BJ (cell line): ENCODE measurements at regions not wholly inside any gene's neighbourhood (a gene's known extent, or its start where the extent isn't known, plus 50 kb on each side); places are given as distances from the start of the nearest gene placed in this dataset.
A peak's percentile ranks its signal among the peaks of the same experiment; 100 is the strongest.

Experiments used
- CTCF ChIA-PET: fragments of 350-600 bp; formaldehyde crosslinking; extraction: SDS; loops from one replicate; lab custom pipeline; 2021; ENCODE audit warnings: antibody characterized with exemption, inconsistent platforms; lab: Yijun Ruan, JAX
- POLR2A ChIA-PET: fragments of 300-600 bp; sonication (Branson Sonifier 250); formaldehyde crosslinking; extraction: SDS; loops from one replicate; lab custom pipeline; 2021; ENCODE audit warnings: antibody characterized with exemption; lab: Charles Lee
- DNase-seq: peaks from one replicate; pipeline ENCODE4 v3.0.0-alpha.2; 2011; ENCODE audit warnings: low read depth
- H3K27me3 ChIP-seq: 2 replicates; pipeline ENCODE4 v1.6.0; 2011; ENCODE audit warnings: low read length; ENCODE audit not compliant: control insufficient read depth, insufficient read depth
- H3K36me3 ChIP-seq: 2 replicates; pipeline ENCODE4 v1.5.1; 2011; ENCODE audit warnings: low read length; ENCODE audit not compliant: control insufficient read depth, insufficient read depth
- H3K4me3 ChIP-seq: 2 replicates; pipeline ENCODE4 v1.5.1; 2011; ENCODE audit warnings: low read depth, mild to moderate bottlenecking, control low read depth, low read length
- CTCF ChIP-seq: IDR thresholded peaks from 2 replicates; pipeline ENCODE4 v1.5.1; 2011; ENCODE audit warnings: low read depth, mild to moderate bottlenecking, control low read depth, inconsistent platforms, low read length, moderate library complexity; ENCODE audit not compliant: insufficient read depth

GRCh38 chr18:40415821-40416220 is 1539.2 kb upstream of the PIK3C3 start:
- Histone ChIP-seq H3K4me3 (no peak overlapping the region), H3K27me3 (no peaks in the 10 kb centered on the region), H3K36me3 (no peaks in the 10 kb centered on the region)
- ChIA-PET POLR2A (no interaction called here), CTCF (no interaction called here)
- no peak for TF ChIP-seq CTCF
- no peak for DNase-seq

GRCh38 chr18:40415176-40415791 is 1539.8 kb upstream of the PIK3C3 start:
- Histone ChIP-seq H3K36me3 (no peaks in the 10 kb centered on the region), H3K27me3 (no peaks in the 10 kb centered on the region), H3K4me3 (no peak overlapping the region)
- ChIA-PET POLR2A (no interaction called here), CTCF (no interaction called here)
- DNase-seq = no peak
- TF ChIP-seq CTCF = no peak

- H3K36me3 ChIP-seq = no peaks in the 10 kb centered on the region
- no peak for DNase-seq
- CTCF ChIA-PET = no interaction called here
- H3K27me3 ChIP-seq = no peaks in the 10 kb centered on the region
- no peak for TF ChIP-seq CTCF
- H3K4me3 ChIP-seq = no peak overlapping the region
- POLR2A ChIA-PET = no interaction called here
These were observed 1540.8 kb upstream of the PIK3C3 start for GRCh38 chr18:40414155-40414754.

GRCh38 chr18:40413160-40413559 is 1541.9 kb upstream of the PIK3C3 start:
- Histone ChIP-seq H3K36me3 (no peaks in the 10 kb centered on the region), H3K27me3 (no peaks in the 10 kb centered on the region), H3K4me3 (no peak overlapping the region)
- CTCF ChIA-PET = interaction anchor here (0.6 to 1.5 kb wide), 2 partner anchors 11 to 21 kb away, joined by 3 read pairs; no protein-coding TSS in a partner anchor
- no peak for DNase-seq
- POLR2A ChIA-PET = no interaction called here
- peak; percentile 45 for TF ChIP-seq CTCF

- POLR2A ChIA-PET = no interaction called here
- no peak overlapping the region for H3K4me3 ChIP-seq
- no peaks in the 10 kb centered on the region for H3K36me3 ChIP-seq
- CTCF ChIA-PET = interaction anchor here (1.5 kb wide), 1 partner anchor 11 kb away, joined by 3 read pairs; no protein-coding TSS in a partner anchor
- no peak for TF ChIP-seq CTCF
- H3K27me3 ChIP-seq = no peaks in the 10 kb centered on the region
- no peak for DNase-seq
These were observed 1542.6 kb upstream of the PIK3C3 start for GRCh38 chr18:40412410-40412809.
